K562 (cell line): ENCODE measurements at regions not wholly inside any gene's neighbourhood (a gene's known extent, or its start where the extent isn't known, plus 50 kb on each side); places are given as distances from the start of the nearest gene placed in this dataset.
A peak's percentile ranks its signal among the peaks of the same experiment; 100 is the strongest.

Source experiments
- ARID4B ChIP-seq: sonication (generic); formaldehyde crosslinking; IDR thresholded peaks from 2 replicates; pipeline ENCODE4 v1.8.0; 2022; ENCODE audit warnings: mild to moderate bottlenecking, missing genetic modification reagents
- BRD9 ChIP-seq: fragments of 450-650 bp; IDR thresholded peaks from 2 replicates; pipeline ENCODE4 v1.6.1; 2018; ENCODE audit warnings: low read depth; ENCODE audit not compliant: partially characterized antibody
- CLOCK ChIP-seq: fragments of 250-450 bp; sonication (Bioruptor Pico); IDR thresholded peaks from 2 replicates; pipeline ENCODE4 v1.4.0; 2020; ENCODE audit warnings: mild to moderate bottlenecking, moderate library complexity, borderline replicate concordance
- CREB1 ChIP-seq, 2 experiments: sonication (generic) in 1 of 2; formaldehyde crosslinking in 1 of 2; IDR thresholded peaks; 2 replicates each; pipeline versions ENCODE4 v1.6.1 to v1.8.0; 2012 to 2022; ENCODE audit warnings: inconsistent platforms in 1 of 2, mild to moderate bottlenecking in 1 of 2, missing genetic modification reagents in 1 of 2, moderate library complexity in 1 of 2
- ETV1 ChIP-seq: fragments of 450-650 bp; conservative IDR thresholded peaks from 2 replicates; pipeline ENCODE4 v1.6.1; 2016; ENCODE audit warnings: missing genetic modification characterization, control low read depth, low read depth, missing compliant biosample characterization
- HBP1 ChIP-seq: fragments of 450-650 bp; formaldehyde crosslinking; IDR thresholded peaks from 2 replicates; pipeline ENCODE4 v1.4.0; 2022; ENCODE audit warnings: missing genetic modification characterization
- IRF9 ChIP-seq: fragments of 450-650 bp; IDR thresholded peaks from 2 replicates; pipeline ENCODE4 v1.6.1; 2016; ENCODE audit warnings: missing biosample characterization, missing genetic modification characterization
- MEF2A ChIP-seq: IDR thresholded peaks from 2 replicates; pipeline ENCODE4 v1.6.1; 2011; ENCODE audit warnings: low read depth, mild to moderate bottlenecking, low read length, moderate library complexity; ENCODE audit not compliant: control insufficient read depth
- SAFB2 ChIP-seq: fragments of 200-400 bp; formaldehyde crosslinking; IDR thresholded peaks from 2 replicates; pipeline ENCODE4 v1.6.1; 2018; ENCODE audit warnings: borderline replicate concordance, low read length, low read depth, moderate library complexity; ENCODE audit not compliant: severe bottlenecking
- SREBF1 ChIP-seq: fragments of 150-350 bp; IDR thresholded peaks from 2 replicates; pipeline ENCODE4 v1.6.1; 2014; ENCODE audit warnings: antibody characterized with exemption, low read depth, low read length, borderline replicate concordance
- TAF7 ChIP-seq: fragments of 450-650 bp; IDR thresholded peaks from 2 replicates; pipeline ENCODE4 v1.6.1; 2016; ENCODE audit warnings: missing genetic modification characterization, missing compliant biosample characterization
- ZBED1 ChIP-seq: IDR thresholded peaks from 2 replicates; pipeline ENCODE4 v1.6.1; 2014
- ZNF449 ChIP-seq: fragments of 250-450 bp; sonication (Bioruptor Pico); IDR thresholded peaks from 2 replicates; pipeline ENCODE4 v1.8.0; 2022; ENCODE audit warnings: moderate library complexity, mild to moderate bottlenecking, inconsistent platforms
- ZNF696 ChIP-seq: fragments of 250-450 bp; sonication (Bioruptor Pico); conservative IDR thresholded peaks from 2 replicates; pipeline ENCODE4 v1.4.0; 2020; ENCODE audit warnings: mild to moderate bottlenecking, moderate library complexity

- TF ChIP-seq BRD9 (peak; percentile 19), CLOCK (CRISPR knock-in tag) (no peak), ETV1 (tag) (no peak), ZBED1 (no peak), ZNF449 (CRISPR knock-in tag) (no peak), MEF2A (no peak), ZNF696 (CRISPR knock-in tag) (no peak), IRF9 (tag) (0 out of 2 replicates have a peak, but pooled peaks have one; percentile 31), SAFB2 (no peak), TAF7 (tag) (no peak), SREBF1 (no peak), HBP1 (CRISPR knock-in tag) (no peak), ARID4B (CRISPR knock-in tag) (no peak), CREB1 (IDR thresholded peaks at IDR 0.05) (no peak), CREB1 (CRISPR knock-in tag; IDR thresholded peaks at IDR 0.05) (no peak)
Observed at GRCh38 chr3:34056951-34057390, 258.5 kb downstream of the PDCD6IP start (continued).
